Heart right ventricle (tissue), 16 donors: ENCODE measurements at regions not wholly inside any gene's neighbourhood (a gene's known extent, or its start where the extent isn't known, plus 50 kb on each side); places are given as distances from the start of the nearest gene placed in this dataset.

Experiments used
- ATAC-seq, 8 donors: fragments of 200-7000 bp; cut with Tn5 transposase; one replicate each; pipeline ENCODE4 v1.9.1; 2020; ENCODE audit warnings: mild to moderate bottlenecking in 8 of 8, moderate library complexity in 8 of 8, moderate number of reproducible peaks in 1 of 8
- DNase-seq, 2 donors: peaks; one replicate each; pipeline ENCODE4 v3.0.0-alpha.2; 2020
- H3K27ac ChIP-seq, 10 donors: fragments of 200-600 bp; sonication (generic) in 2 of 10; one replicate each; pipeline versions ENCODE4 v1.5.0 to v1.8.0; 2020 to 2022; ENCODE audit warnings: mild to moderate bottlenecking in 3 of 10
- H3K27me3 ChIP-seq, 7 donors: fragments of 200-600 bp; one replicate each; pipeline ENCODE4 v1.8.0; 2021 to 2022; ENCODE audit warnings: mild to moderate bottlenecking in 2 of 7
- H3K36me3 ChIP-seq, 9 donors: fragments of 200-600 bp; sonication (generic) in 1 of 9; one replicate each; pipeline versions ENCODE4 v1.5.0 to v1.8.0; 2020 to 2022; ENCODE audit warnings: mild to moderate bottlenecking in 2 of 9
- H3K4me1 ChIP-seq, 9 donors: fragments of 200-600 bp; sonication (generic) in 1 of 9; one replicate each; pipeline versions ENCODE4 v1.5.0 to v1.8.0; 2020 to 2022; ENCODE audit warnings: mild to moderate bottlenecking in 4 of 9
- H3K4me3 ChIP-seq, 10 donors: fragments of 200-600 bp; sonication (generic) in 2 of 10; one replicate each; pipeline versions ENCODE4 v1.5.0 to v1.8.0; 2020 to 2022; ENCODE audit warnings: mild to moderate bottlenecking in 7 of 10, moderate library complexity in 2 of 10
- H3K9me3 ChIP-seq, 11 donors: fragments of 200-600 bp in 10 of 11; sonication (generic) in 2 of 11; one replicate each; pipeline versions ENCODE4 v1.5.0 to v1.8.0; 2013 to 2022; ENCODE audit warnings: mild to moderate bottlenecking in 2 of 11, control low read depth in 1 of 11, moderate library complexity in 1 of 11
- CTCF ChIP-seq, 9 donors: fragments of 200-600 bp; sonication (generic) in 2 of 9; IDR thresholded peaks; one replicate each; pipeline versions ENCODE4 v1.5.0 to v1.8.0; 2021 to 2022; ENCODE audit warnings: antibody characterized with exemption in 9 of 9, mild to moderate bottlenecking in 5 of 9, moderate library complexity in 1 of 9
- WGBS, 2 donors: extraction: QIAGEN DNeasy Blood & Tissue Kit; methylation state at CpG; one replicate each; pipeline ENCODE4 v1.1.7; 2013; ENCODE audit warnings: inconsistent platforms in 1 of 2; 5-methylcytosine and 5-hydroxymethylcytosine counted together
- intact Hi-C, 10 donors: fragments of 100-400 bp; cut with DNase I; formaldehyde crosslinking; loops; one replicate each; pipeline versions ENCODE4 v1.11.1 to v1.14.2; 2022
- donor health status: Arrhythmogenic right ventricular cardiomyopathy.
- donor health status: ischemic (EF 13 %, LVEDD 7.1; RV severe dilation, severe dysfunction).
- donor health status: healthy with polysubstance abuse.
- donor health status: DM: no; HTN: yes; CAD: no.
- donor health status: DM: no; HTN: no; CAD: no.
- donor health status: ischemic (EF 25% LVEDD 6.9; RV normal size, moderate dysfunction).
- donor health status: ischemic (EF 25% LVEDD 5.7; RV mildly dilated, moderate dysfunction).
- donor health status: healthy.
- donor health status: DM: yes; HTN: yes; CAD: no.
- donor health status: Ischemic cardiomyopathy.
- donor health status: ischemic (EF 35%, LVEDD 5.7; RV mildly dilated, moderate dysfunction).
- donor health status: nonischemic (EF 11% LVEDD 7.7; RV severe dilation, severe dysfunction).
- donor health status: DM: yes; HTN: yes; CAD: no.
- donor health status: PGD.
- donor health status: ischemic (EF 29% LVEDD 5.4; RV normal size, mild dysfunction).
- donor health status: nonischemic (EF 23%, LVEDD 6.1; RV moderate dilation, normal function).

- no peaks in the 10 kb centered on the region for H3K36me3 ChIP-seq
- H3K4me1 ChIP-seq, result no peaks in the 10 kb centered on the region
- TF ChIP-seq CTCF (IDR thresholded peaks at IDR 0.05), result no peak
- no peaks in the 10 kb centered on the region for H3K27me3 ChIP-seq
- DNase-seq, result no peak
- 86 to 87% methylated on average over 3 of the region's 3 CpGs for WGBS, 2 donors
- no peak for ATAC-seq
- no peak overlapping the region for H3K4me3 ChIP-seq
- peaks cover 0 to 9% (median 0%) of the 10 kb centered on the region in 11 donors for H3K9me3 ChIP-seq
- intact Hi-C loops, result no loop called here
- no peak overlapping the region for H3K27ac ChIP-seq
These were observed 109.2 kb upstream of the OTUD4 start for GRCh38 chr4:145289403-145290076.

GRCh38 chr4:145287351-145287750, 107.0 kb upstream of the OTUD4 start:
- no peak overlapping the region for H3K4me3 ChIP-seq
- ATAC-seq (no peak), DNase-seq (no peak)
- no peak overlapping the region for H3K27ac ChIP-seq
- peaks cover 0 to 9% (median 0%) of the 10 kb centered on the region in 11 donors for H3K9me3 ChIP-seq
- no peaks in the 10 kb centered on the region for H3K27me3 ChIP-seq
- no peaks in the 10 kb centered on the region for H3K36me3 ChIP-seq
- intact Hi-C loops, result no loop called here
- WGBS, 2 donors, result 89 to 92% methylated on average over 1 of the region's 1 CpG
- no peak for TF ChIP-seq CTCF (IDR thresholded peaks at IDR 0.05)
- H3K4me1 ChIP-seq, result peaks cover 0 to 1% (median 0%) of the 10 kb centered on the region in 9 donors

- Histone ChIP-seq H3K4me3 (no peak overlapping the region), H3K27ac (no peak overlapping the region), H3K36me3 (no peaks in the 10 kb centered on the region), H3K27me3 (no peaks in the 10 kb centered on the region), H3K9me3 (peaks cover 0 to 9% (median 0%) of the 10 kb centered on the region in 11 donors), H3K4me1 (peaks cover 0 to 14% (median 0%) of the 10 kb centered on the region in 9 donors)
- TF ChIP-seq CTCF (IDR thresholded peaks at IDR 0.05), result no peak
- intact Hi-C loops, result no loop called here
- DNase-seq, result no peak
- ATAC-seq, result no peak
These were observed 105.5 kb upstream of the OTUD4 start for GRCh38 chr4:145285928-145286327.

GRCh38 chr4:145283909-145284308, 103.5 kb upstream of the OTUD4 start:
- Histone ChIP-seq H3K36me3 (no peaks in the 10 kb centered on the region), H3K27me3 (no peaks in the 10 kb centered on the region), H3K4me3 (no peak overlapping the region), H3K27ac (no peak overlapping the region), H3K4me1 (peaks cover 5 to 29% (median 18%) of the 10 kb centered on the region in 9 donors), H3K9me3 (peaks cover 0 to 9% (median 0%) of the 10 kb centered on the region in 11 donors)
- 30 to 31% methylated on average over 2 of the region's 2 CpGs for WGBS, 2 donors
- ATAC-seq (no peak), DNase-seq (no peak)
- intact Hi-C loops, result no loop called here
- TF ChIP-seq CTCF (IDR thresholded peaks at IDR 0.05), result no peak
